ENCODE measurements at regions not wholly inside any gene's neighbourhood (a gene's known extent, or its start where the extent isn't known, plus 50 kb on each side); places are given as distances from the start of the nearest gene placed in this dataset.
"Not testable (repeated sequence)": the region's sequence is repeated elsewhere in the genome, so short reads cannot be mapped to it uniquely, and the experiment has no call there.

GRCh38 chr21:14673649-14674048, 127.5 kb upstream of the SAMSN1 start:
- DNase-seq (no peak), FAIRE-seq (no peak), ATAC-seq (no peak)
- intact Hi-C loops (cut with DNase I), result no loop called here
- Histone ChIP-seq H3K4me3 (no peak overlapping the region), H3K9me3 (no peaks in the 10 kb centered on the region), H3K27me3 (no peaks in the 10 kb centered on the region), H3K4me1 (no peaks in the 10 kb centered on the region), H3K36me3 (no peaks in the 10 kb centered on the region), H3K27ac (no peak overlapping the region)
- 30 to 32% methylated on average over 3 of the region's 3 CpGs for WGBS, 2 donors
- no peak for TF ChIP-seq CTCF (IDR thresholded peaks at IDR 0.05)

GRCh38 chr21:14672466-14672865, 126.4 kb upstream of the SAMSN1 start:
- FAIRE-seq (no peak), DNase-seq (no peak), ATAC-seq (no peak)
- H3K36me3 ChIP-seq, result no peaks in the 10 kb centered on the region
- intact Hi-C loops (cut with DNase I), result no loop called here
- H3K4me3 ChIP-seq, result no peak overlapping the region
- H3K4me1 ChIP-seq, result no peaks in the 10 kb centered on the region
- no peak overlapping the region for H3K27ac ChIP-seq
- 37 to 44% methylated on average over 1 of the region's 1 CpG for WGBS, 2 donors
- TF ChIP-seq CTCF (IDR thresholded peaks at IDR 0.05), result no peak
- H3K9me3 ChIP-seq, result no peaks in the 10 kb centered on the region
- H3K27me3 ChIP-seq, result no peaks in the 10 kb centered on the region

DNA sequence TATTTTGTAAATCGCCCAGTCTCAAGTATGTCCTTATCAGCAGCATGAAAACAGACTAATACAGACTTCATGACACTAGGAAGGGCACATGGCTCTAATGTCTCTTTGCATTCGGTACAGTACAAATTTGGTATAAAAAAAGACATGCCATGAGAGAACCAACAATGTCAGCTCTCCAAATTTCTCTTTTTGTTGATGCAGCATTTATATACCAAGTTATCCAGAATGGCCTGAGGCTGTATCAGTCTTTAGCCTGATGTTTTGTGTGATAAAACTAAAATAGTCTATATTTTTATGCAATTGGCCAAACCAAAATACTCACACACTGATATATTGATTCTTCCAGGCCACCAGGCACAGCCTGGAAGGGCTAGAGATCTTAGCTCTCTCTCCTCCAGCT, 124.3 kb upstream of the SAMSN1 start:
- Histone ChIP-seq H3K36me3 (no peaks in the 10 kb centered on the region), H3K4me1 (no peaks in the 10 kb centered on the region), H3K9me3 (no peaks in the 10 kb centered on the region), H3K27me3 (no peaks in the 10 kb centered on the region), H3K4me3 (no peak overlapping the region), H3K27ac (no peak overlapping the region)
- FAIRE-seq, result no peak
- intact Hi-C loops (cut with DNase I), result no loop called here
- TF ChIP-seq CTCF (IDR thresholded peaks at IDR 0.05), result no peak
- WGBS, 2 donors, result 76 to 90% methylated on average over 2 of the region's 2 CpGs
- no peak for ATAC-seq
- DNase-seq, result no peak

- 81 to 91% methylated on average over 3 of the region's 3 CpGs for WGBS, 2 donors
- H3K4me1 ChIP-seq; ATAC-seq; DNase-seq; FAIRE-seq; H3K27me3 ChIP-seq; H3K27ac ChIP-seq; H3K36me3 ChIP-seq; H3K9me3 ChIP-seq; intact Hi-C loops (cut with DNase I); H3K4me3 ChIP-seq: not testable (repeated sequence)
These were observed 123.0 kb upstream of the SAMSN1 start for GRCh38 chr21:14669092-14669491.

GRCh38 chr21:14657241-14658008, 111.3 kb upstream of the SAMSN1 start:
- Histone ChIP-seq H3K9me3 (no peaks in the 10 kb centered on the region), H3K27ac (no peak overlapping the region), H3K36me3 (no peaks in the 10 kb centered on the region), H3K4me3 (no peak overlapping the region), H3K27me3 (no peaks in the 10 kb centered on the region), H3K4me1 (no peaks in the 10 kb centered on the region)
- FAIRE-seq, result no peak
- DNase-seq, result no peak
- WGBS, 2 donors, result 66 to 76% methylated on average over 10 of the region's 10 CpGs
- no peak for ATAC-seq
- intact Hi-C loops (cut with DNase I), result no loop called here
- TF ChIP-seq CTCF (IDR thresholded peaks at IDR 0.05), result no peak

Data from pancreas (tissue), 10 donors.